Kidney (tissue), 13 donors: ENCODE measurements at regions not wholly inside any gene's neighbourhood (a gene's known extent, or its start where the extent isn't known, plus 50 kb on each side); places are given as distances from the start of the nearest gene placed in this dataset.

Experiments
- DNase-seq, 5 donors: peaks; one replicate each; pipeline ENCODE4 v3.0.0-alpha.2; 2013 to 2020
- FAIRE-seq: peaks from 2 replicates; lab custom pipeline; 2012; peaks lifted over from hg19 to GRCh38; lab: Jason Lieb, UNC
- H3K27ac ChIP-seq, 2 donors: one replicate each; pipeline ENCODE4 v1.7.0; 2013; ENCODE audit warnings: low read depth in 2 of 2, low read length in 2 of 2, inconsistent platforms in 1 of 2
- H3K27me3 ChIP-seq: one replicate; pipeline ENCODE4 v1.7.1; 2013; ENCODE audit warnings: low read length, inconsistent platforms; ENCODE audit not compliant: control insufficient read depth, insufficient read depth
- H3K36me3 ChIP-seq, 3 donors: one replicate each; pipeline versions ENCODE4 v1.7.0 to v1.7.1; 2013; ENCODE audit warnings: low read length in 3 of 3, control low read depth in 1 of 3, inconsistent platforms in 1 of 3; ENCODE audit not compliant: insufficient read depth in 3 of 3, control insufficient read depth in 2 of 3
- H3K4me1 ChIP-seq, 3 donors: one replicate each; pipeline versions ENCODE4 v1.7.0 to v1.7.1; 2013; ENCODE audit warnings: low read length in 3 of 3, inconsistent platforms in 1 of 3, low read depth in 1 of 3; ENCODE audit not compliant: control insufficient read depth in 2 of 3, insufficient read depth in 2 of 3
- H3K4me3 ChIP-seq, 3 donors: one replicate each; pipeline versions ENCODE4 v1.7.0 to v1.8.1; 2013; ENCODE audit warnings: low read length in 3 of 3, control low read depth in 1 of 3, inconsistent platforms in 1 of 3
- H3K9ac ChIP-seq, 3 donors: one replicate each; pipeline versions ENCODE4 v1.7.0 to v1.7.1; 2013; ENCODE audit warnings: low read length in 3 of 3, control low read depth in 1 of 3, inconsistent platforms in 1 of 3
- H3K9me3 ChIP-seq, 3 donors: one replicate each; pipeline versions ENCODE4 v1.7.0 to v1.7.1; 2013; ENCODE audit warnings: low read length in 3 of 3, control low read depth in 1 of 3, inconsistent platforms in 1 of 3; ENCODE audit not compliant: control insufficient read depth in 2 of 3, insufficient read depth in 1 of 3
- CTCF ChIP-seq: IDR thresholded peaks from 3 replicates; pipeline ENCODE4 v1.5.1; 2012; ENCODE audit warnings: mild to moderate bottlenecking, moderate library complexity, borderline replicate concordance; ENCODE audit not compliant: insufficient read depth; ENCODE audit errors: extremely low read depth
- intact Hi-C: fragments of 100-400 bp; cut with DNase I; formaldehyde crosslinking; loops from one replicate; pipeline ENCODE4 v1.11.1; 2022
- donor health status: control.
- donor health status: control.
- donor health status: control.
- donor health status: control.
- donor health status: control.
- donor health status: DM: yes; HTN: yes; CAD: no.
- donor health status: Normal renal cell carcinoma (clear cell type).

DNA sequence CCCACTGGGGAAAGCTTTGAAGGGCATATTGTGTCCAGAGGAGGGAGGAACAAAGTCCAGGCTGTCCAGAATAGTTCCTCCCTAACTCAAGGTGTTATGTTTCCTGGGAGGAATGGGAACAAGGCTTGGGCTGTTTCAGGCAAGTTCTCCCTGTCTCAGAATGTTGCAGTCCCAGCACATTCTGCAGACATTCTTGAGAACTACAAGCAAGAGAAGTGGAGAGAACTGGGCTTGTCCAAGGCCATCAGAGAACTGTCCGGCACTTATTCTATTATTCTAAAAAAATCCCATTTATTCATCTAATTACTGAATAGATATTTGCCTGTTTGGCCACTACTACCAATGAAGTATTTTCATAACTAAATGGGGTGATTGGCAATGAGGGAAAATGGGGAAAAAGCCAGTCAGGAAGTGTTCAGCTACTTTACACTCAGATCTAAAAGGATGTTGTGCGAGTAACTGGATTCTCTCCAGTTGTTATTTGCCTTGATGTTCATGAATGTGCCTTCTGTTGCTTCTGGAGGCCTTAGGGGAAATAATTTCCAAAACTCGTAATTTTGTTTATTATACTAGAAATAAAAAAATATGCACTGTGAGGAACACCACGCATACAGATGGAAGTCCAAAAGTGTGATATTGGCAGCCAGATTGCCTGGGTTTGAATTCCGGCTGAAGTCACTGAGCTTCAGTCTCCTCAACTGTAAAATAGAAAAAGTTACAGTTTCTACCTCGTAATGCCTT lies 300.1 kb upstream of the RND3 start:
- H3K36me3 ChIP-seq = no peaks in the 10 kb centered on the region
- intact Hi-C loops = no loop called here
- peaks cover 0 to 4% (median 0%) of the 10 kb centered on the region in 3 donors for H3K9me3 ChIP-seq
- DNase-seq (no peak), FAIRE-seq (no peak)
- no peak for TF ChIP-seq CTCF
- H3K4me1 ChIP-seq = no peaks in the 10 kb centered on the region
- H3K27ac ChIP-seq = no peak overlapping the region
- no peak overlapping the region for H3K9ac ChIP-seq
- H3K4me3 ChIP-seq = no peak overlapping the region
- no peaks in the 10 kb centered on the region for H3K27me3 ChIP-seq

- no peaks in the 10 kb centered on the region for H3K4me1 ChIP-seq
- TF ChIP-seq CTCF = no peak
- H3K9ac ChIP-seq = no peak overlapping the region
- no peak overlapping the region for H3K4me3 ChIP-seq
- FAIRE-seq (no peak), DNase-seq (no peak)
- H3K27me3 ChIP-seq = no peaks in the 10 kb centered on the region
- intact Hi-C loops = no loop called here
- no peak overlapping the region for H3K27ac ChIP-seq
- H3K9me3 ChIP-seq = no peaks in the 10 kb centered on the region
- H3K36me3 ChIP-seq = no peaks in the 10 kb centered on the region
These were observed 296.9 kb upstream of the RND3 start for GRCh38 chr2:150784389-150784788.

- H3K4me3 ChIP-seq = no peak overlapping the region
- TF ChIP-seq CTCF = no peak
- no peaks in the 10 kb centered on the region for H3K9me3 ChIP-seq
- H3K9ac ChIP-seq = no peak overlapping the region
- intact Hi-C loops = no loop called here
- no peaks in the 10 kb centered on the region for H3K27me3 ChIP-seq
- no peaks in the 10 kb centered on the region for H3K4me1 ChIP-seq
- FAIRE-seq = no peak
- no peak for DNase-seq
- no peak overlapping the region for H3K27ac ChIP-seq
- no peaks in the 10 kb centered on the region for H3K36me3 ChIP-seq
These were observed 296.4 kb upstream of the RND3 start for GRCh38 chr2:150783896-150784295.

DNA sequence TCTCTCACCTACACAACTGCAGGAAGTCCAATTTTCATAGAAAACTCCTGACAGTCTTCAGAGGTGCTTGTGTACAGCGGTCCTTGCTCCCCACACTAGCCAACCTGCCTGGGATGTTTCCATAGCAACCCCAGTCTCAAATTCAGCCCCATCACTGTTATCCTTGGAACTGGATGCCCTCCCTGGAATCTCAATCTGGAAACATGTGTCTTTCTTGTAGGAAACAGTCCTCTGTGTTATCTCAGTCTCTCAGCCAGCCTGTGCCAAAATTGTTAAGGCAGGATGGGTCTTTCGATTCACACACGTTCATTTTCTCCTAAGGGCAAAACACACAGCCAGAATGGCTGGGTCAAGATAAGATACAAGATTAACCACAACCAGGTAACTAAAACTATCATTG lies 295.5 kb upstream of the RND3 start:
- no peak overlapping the region for H3K4me3 ChIP-seq
- H3K9me3 ChIP-seq = no peaks in the 10 kb centered on the region
- H3K27me3 ChIP-seq = no peaks in the 10 kb centered on the region
- intact Hi-C loops = no loop called here
- H3K36me3 ChIP-seq = no peaks in the 10 kb centered on the region
- no peak overlapping the region for H3K27ac ChIP-seq
- TF ChIP-seq CTCF = no peak
- H3K4me1 ChIP-seq = no peaks in the 10 kb centered on the region
- no peak overlapping the region for H3K9ac ChIP-seq
- FAIRE-seq = no peak
- DNase-seq = no peak
